ENCODE measurements at regions not wholly inside any gene's neighbourhood (a gene's known extent, or its start where the extent isn't known, plus 50 kb on each side); places are given as distances from the start of the nearest gene placed in this dataset.

GRCh38 chr13:95386370-95386769 lies 85.1 kb upstream of the ABCC4 start:
- TF ChIP-seq CTCF (IDR thresholded peaks at IDR 0.05): no peak
- no peak for ATAC-seq (ENCODE audit: low FRiP score)
- DNase-seq (ENCODE audit: low spot score): no peak

- ATAC-seq (ENCODE audit: low FRiP score) (peak; percentile 33), DNase-seq (ENCODE audit: low spot score) (no peak)
Measured at GRCh38 chr13:95387733-95388207, 86.5 kb upstream of the ABCC4 start.

GRCh38 chr13:95388420-95389079 lies 87.3 kb upstream of the ABCC4 start:
- no peak for DNase-seq (ENCODE audit: low spot score)
- no peak for TF ChIP-seq CTCF (IDR thresholded peaks at IDR 0.05)
- ATAC-seq (ENCODE audit: low FRiP score): no peak

More at GRCh38 chr13:95387733-95388207, 86.5 kb upstream of the ABCC4 start:
- no peak for TF ChIP-seq CTCF (IDR thresholded peaks at IDR 0.05)

- no peak for TF ChIP-seq CTCF (IDR thresholded peaks at IDR 0.05)
- ATAC-seq (ENCODE audit: low FRiP score): peak; percentile 78
- DNase-seq (ENCODE audit: low spot score): no peak
Measured at GRCh38 chr13:95391362-95391761, 90.1 kb upstream of the ABCC4 start.

- DNase-seq (ENCODE audit: low spot score): no peak
- no peak for TF ChIP-seq CTCF (IDR thresholded peaks at IDR 0.05)
- no peak for ATAC-seq (ENCODE audit: low FRiP score)
Measured at GRCh38 chr13:95391785-95392184, 90.5 kb upstream of the ABCC4 start.

- no peak for ATAC-seq (ENCODE audit: low FRiP score)
- no peak for DNase-seq (ENCODE audit: low spot score)
- TF ChIP-seq CTCF (IDR thresholded peaks at IDR 0.05): no peak
Measured at GRCh38 chr13:95392597-95392996, 91.3 kb upstream of the ABCC4 start.

All from omental fat pad (tissue), 3 donors.